Sigmoid colon (tissue), 6 donors: ENCODE measurements at regions not wholly inside any gene's neighbourhood (a gene's known extent, or its start where the extent isn't known, plus 50 kb on each side); places are given as distances from the start of the nearest gene placed in this dataset.

Experiments
- DNase-seq: peaks from one replicate; pipeline ENCODE4 v3.0.0-alpha.2; 2019
- H3K27ac ChIP-seq, 4 donors: fragments of 200-600 bp; sonication (generic); one replicate each; pipeline ENCODE4 v1.5.1; 2016 to 2019; ENCODE audit warnings: mild to moderate bottlenecking in 1 of 4
- H3K27me3 ChIP-seq, 3 donors: fragments of 200-600 bp; sonication (generic); one replicate each; pipeline ENCODE4 v1.5.1; 2019; ENCODE audit warnings: mild to moderate bottlenecking in 1 of 3
- H3K36me3 ChIP-seq, 4 donors: fragments of 200-600 bp; sonication (generic); one replicate each; pipeline ENCODE4 v1.5.1; 2016 to 2019
- H3K4me1 ChIP-seq, 4 donors: fragments of 200-600 bp; sonication (generic); one replicate each; pipeline ENCODE4 v1.5.1; 2017 to 2019
- H3K4me3 ChIP-seq, 4 donors: fragments of 200-600 bp; sonication (generic); one replicate each; pipeline ENCODE4 v1.5.1; 2017 to 2019; ENCODE audit warnings: mild to moderate bottlenecking in 2 of 4, moderate library complexity in 1 of 4
- H3K9me3 ChIP-seq, 4 donors: fragments of 200-600 bp in 3 of 4; sonication (generic) in 3 of 4; one replicate each; pipeline versions ENCODE4 v1.5.1 to v1.6.1; 2013 to 2019
- EP300 ChIP-seq, 4 donors: sonication (generic); formaldehyde crosslinking; IDR thresholded peaks; one replicate each; pipeline ENCODE4 v1.6.1; 2017; ENCODE audit warnings: antibody characterized with exemption in 4 of 4
- POLR2A ChIP-seq, 2 donors: fragments of 450-650 bp; IDR thresholded peaks; one replicate each; pipeline ENCODE4 v1.6.1; 2016; ENCODE audit warnings: antibody characterized with exemption in 2 of 2, mild to moderate bottlenecking in 2 of 2, moderate library complexity in 2 of 2
- POLR2AphosphoS5 ChIP-seq, 4 donors: sonication (generic); formaldehyde crosslinking; IDR thresholded peaks; one replicate each; pipeline ENCODE4 v1.6.1; 2017; ENCODE audit warnings: antibody characterized with exemption in 4 of 4
- WGBS, 2 donors: extraction: QIAGEN DNeasy Blood & Tissue Kit; methylation state at CpG; one replicate each; pipeline ENCODE4 v1.1.7; 2013; 5-methylcytosine and 5-hydroxymethylcytosine counted together
- intact Hi-C: fragments of 100-400 bp; cut with DNase I; formaldehyde crosslinking; loops from one replicate; pipeline ENCODE4 v1.15.1; 2023
- TF ChIP-seq, protein P1 (sequence below), 4 experiments: fragments of 450-650 bp in 3 of 4; fragments of 200-600 bp in 1 of 4; IDR thresholded peaks; one replicate each; pipeline ENCODE4 v1.5.1; 2016 to 2019; ENCODE audit warnings: antibody characterized with exemption in 4 of 4, mild to moderate bottlenecking in 3 of 4, moderate library complexity in 2 of 4
- donor health status: healthy with polysubstance abuse.
- donor health status: healthy.

DNA sequence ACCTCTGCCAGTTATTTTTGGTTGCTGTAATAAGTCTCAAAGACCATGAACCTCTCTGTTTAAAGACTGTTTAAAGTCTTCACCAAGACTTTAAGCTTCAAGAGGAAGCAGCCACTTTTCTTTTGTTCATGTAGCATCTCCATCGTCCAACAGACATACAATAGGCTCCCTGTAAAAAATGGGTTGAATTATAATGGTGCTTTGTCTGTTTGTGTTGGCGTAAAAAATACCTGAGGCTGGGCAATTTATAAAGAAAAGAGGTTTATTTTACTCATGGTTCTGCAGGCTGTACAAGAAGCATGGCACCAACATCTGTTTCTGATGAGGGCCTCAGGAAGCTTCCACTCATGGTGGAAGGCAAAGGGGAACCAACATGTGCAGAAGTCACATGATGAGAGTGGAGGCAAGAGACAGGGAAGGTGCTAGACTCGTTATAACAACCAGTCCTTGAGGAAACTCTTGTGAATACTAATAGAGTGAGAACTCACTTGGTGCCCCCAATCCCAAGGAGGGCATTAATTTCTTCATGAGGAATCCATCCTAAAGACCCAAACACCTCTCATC, 126.3 kb upstream of the RPS23 start:
- H3K27ac ChIP-seq: no peak overlapping the region
- WGBS, 2 donors: 82 to 90% methylated on average over 3 of the region's 3 CpGs
- H3K4me1 ChIP-seq: no peaks in the 10 kb centered on the region
- H3K9me3 ChIP-seq: peaks cover 0 to 2% (median 0%) of the 10 kb centered on the region in 4 donors
- H3K27me3 ChIP-seq: no peaks in the 10 kb centered on the region
- TF ChIP-seq, protein P1, sequence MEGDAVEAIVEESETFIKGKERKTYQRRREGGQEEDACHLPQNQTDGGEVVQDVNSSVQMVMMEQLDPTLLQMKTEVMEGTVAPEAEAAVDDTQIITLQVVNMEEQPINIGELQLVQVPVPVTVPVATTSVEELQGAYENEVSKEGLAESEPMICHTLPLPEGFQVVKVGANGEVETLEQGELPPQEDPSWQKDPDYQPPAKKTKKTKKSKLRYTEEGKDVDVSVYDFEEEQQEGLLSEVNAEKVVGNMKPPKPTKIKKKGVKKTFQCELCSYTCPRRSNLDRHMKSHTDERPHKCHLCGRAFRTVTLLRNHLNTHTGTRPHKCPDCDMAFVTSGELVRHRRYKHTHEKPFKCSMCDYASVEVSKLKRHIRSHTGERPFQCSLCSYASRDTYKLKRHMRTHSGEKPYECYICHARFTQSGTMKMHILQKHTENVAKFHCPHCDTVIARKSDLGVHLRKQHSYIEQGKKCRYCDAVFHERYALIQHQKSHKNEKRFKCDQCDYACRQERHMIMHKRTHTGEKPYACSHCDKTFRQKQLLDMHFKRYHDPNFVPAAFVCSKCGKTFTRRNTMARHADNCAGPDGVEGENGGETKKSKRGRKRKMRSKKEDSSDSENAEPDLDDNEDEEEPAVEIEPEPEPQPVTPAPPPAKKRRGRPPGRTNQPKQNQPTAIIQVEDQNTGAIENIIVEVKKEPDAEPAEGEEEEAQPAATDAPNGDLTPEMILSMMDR (IDR thresholded peaks at IDR 0.05): no peak
- TF ChIP-seq POLR2A (IDR thresholded peaks at IDR 0.05) (no peak), POLR2AphosphoS5 (IDR thresholded peaks at IDR 0.05) (no peak), EP300 (IDR thresholded peaks at IDR 0.05) (no peak)
- DNase-seq: no peak
- intact Hi-C loops: no loop called here
- no peaks in the 10 kb centered on the region for H3K36me3 ChIP-seq
- H3K4me3 ChIP-seq: no peak overlapping the region

DNA sequence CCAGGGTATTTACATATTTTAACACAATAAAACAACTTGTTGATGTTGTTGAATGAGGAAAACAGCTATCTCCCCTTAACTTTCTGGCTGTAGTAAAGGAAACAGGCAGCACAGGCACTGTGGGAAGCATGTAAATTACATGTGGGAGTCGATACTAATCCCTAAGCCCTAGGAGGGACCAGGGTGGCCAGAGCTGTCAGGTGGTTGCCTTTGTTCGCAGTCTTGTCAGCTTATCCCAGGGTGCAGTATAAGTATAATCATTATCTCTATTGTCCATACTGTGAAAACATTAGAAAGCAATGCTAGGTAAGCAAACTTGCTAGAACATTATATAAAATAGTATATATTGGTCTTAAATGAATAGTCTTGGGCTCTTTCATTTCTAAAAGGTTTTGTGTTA, 125.6 kb upstream of the RPS23 start:
- Histone ChIP-seq H3K36me3 (no peaks in the 10 kb centered on the region), H3K27me3 (no peaks in the 10 kb centered on the region), H3K4me3 (no peak overlapping the region), H3K27ac (no peak overlapping the region), H3K9me3 (peaks cover 0 to 2% (median 0%) of the 10 kb centered on the region in 4 donors), H3K4me1 (no peaks in the 10 kb centered on the region)
- TF ChIP-seq EP300 (IDR thresholded peaks at IDR 0.05) (no peak), POLR2AphosphoS5 (IDR thresholded peaks at IDR 0.05) (no peak), POLR2A (IDR thresholded peaks at IDR 0.05) (no peak)
- TF ChIP-seq, protein P1 (IDR thresholded peaks at IDR 0.05): no peak
- WGBS, 2 donors: 88 to 89% methylated on average over 2 of the region's 2 CpGs
- intact Hi-C loops: no loop called here
- DNase-seq: no peak

- H3K27me3 ChIP-seq: no peaks in the 10 kb centered on the region
- TF ChIP-seq POLR2AphosphoS5 (IDR thresholded peaks at IDR 0.05) (no peak), EP300 (IDR thresholded peaks at IDR 0.05) (no peak), POLR2A (IDR thresholded peaks at IDR 0.05) (no peak)
- TF ChIP-seq, protein P1 (IDR thresholded peaks at IDR 0.05): no peak
- intact Hi-C loops: no loop called here
- H3K4me3 ChIP-seq: no peak overlapping the region
- H3K4me1 ChIP-seq: no peaks in the 10 kb centered on the region
- peaks cover 0 to 2% (median 0%) of the 10 kb centered on the region in 4 donors for H3K9me3 ChIP-seq
- H3K36me3 ChIP-seq: no peaks in the 10 kb centered on the region
- no peak overlapping the region for H3K27ac ChIP-seq
- WGBS, 2 donors: 90 to 94% methylated on average over 2 of the region's 2 CpGs
- no peak for DNase-seq
Measured at GRCh38 chr5:82403026-82403425, 124.9 kb upstream of the RPS23 start.

GRCh38 chr5:82399111-82399510, 121.0 kb upstream of the RPS23 start:
- intact Hi-C loops: no loop called here
- WGBS, 2 donors: 91 to 93% methylated on average over 2 of the region's 2 CpGs
- Histone ChIP-seq H3K9me3 (peaks cover 0 to 2% (median 0%) of the 10 kb centered on the region in 4 donors), H3K4me1 (peaks cover 0 to 12% (median 6%) of the 10 kb centered on the region in 4 donors), H3K4me3 (no peak overlapping the region), H3K27ac (no peak overlapping the region), H3K27me3 (no peaks in the 10 kb centered on the region), H3K36me3 (no peaks in the 10 kb centered on the region)
- TF ChIP-seq, protein P1 (IDR thresholded peaks at IDR 0.05): no peak
- TF ChIP-seq POLR2A (IDR thresholded peaks at IDR 0.05) (no peak), POLR2AphosphoS5 (IDR thresholded peaks at IDR 0.05) (no peak), EP300 (IDR thresholded peaks at IDR 0.05) (no peak)
- no peak for DNase-seq
